ENCODE measurements at regions not wholly inside any gene's neighbourhood (a gene's known extent, or its start where the extent isn't known, plus 50 kb on each side); places are given as distances from the start of the nearest gene placed in this dataset.

- H3K36me3 ChIP-seq (replicated peaks in 1 of 2; ENCODE audit: control insufficient read depth in 1 of 2, insufficient read depth in 2 of 2, low read length in 2 of 2): no peaks in the 10 kb centered on the region
- no peaks in the 10 kb centered on the region for H3K4me1 Mint-ChIP-seq
- no peak overlapping the region for H3K27ac Mint-ChIP-seq
- H3K4me3 Mint-ChIP-seq: no peak overlapping the region
- H3K36me3 Mint-ChIP-seq: no peaks in the 10 kb centered on the region
- H3K27me3 ChIP-seq (ENCODE audit: control insufficient read depth in 2 of 2, insufficient read depth in 2 of 2, low read length in 2 of 2): no peaks in the 10 kb centered on the region
- no peaks in the 10 kb centered on the region for H3K27me3 Mint-ChIP-seq (ENCODE audit: low read depth in 3 of 3)
- H3K4me1 ChIP-seq (ENCODE audit: control insufficient read depth in 1 of 2, insufficient read depth in 2 of 2, low read length in 2 of 2): no peaks in the 10 kb centered on the region
- no peaks in the 10 kb centered on the region for H4K20me1 ChIP-seq (ENCODE audit: insufficient read depth, low read length)
- H3K9ac ChIP-seq (ENCODE audit: insufficient read depth, low read length, poor library complexity, severe bottlenecking): no peak overlapping the region
- H3K79me2 ChIP-seq (ENCODE audit: insufficient read depth, low read length): no peaks in the 10 kb centered on the region
- DNase-seq: no peak
- intact Hi-C loops (cut with micrococcal nuclease): no loop called here
- TF ChIP-seq, protein P1, sequence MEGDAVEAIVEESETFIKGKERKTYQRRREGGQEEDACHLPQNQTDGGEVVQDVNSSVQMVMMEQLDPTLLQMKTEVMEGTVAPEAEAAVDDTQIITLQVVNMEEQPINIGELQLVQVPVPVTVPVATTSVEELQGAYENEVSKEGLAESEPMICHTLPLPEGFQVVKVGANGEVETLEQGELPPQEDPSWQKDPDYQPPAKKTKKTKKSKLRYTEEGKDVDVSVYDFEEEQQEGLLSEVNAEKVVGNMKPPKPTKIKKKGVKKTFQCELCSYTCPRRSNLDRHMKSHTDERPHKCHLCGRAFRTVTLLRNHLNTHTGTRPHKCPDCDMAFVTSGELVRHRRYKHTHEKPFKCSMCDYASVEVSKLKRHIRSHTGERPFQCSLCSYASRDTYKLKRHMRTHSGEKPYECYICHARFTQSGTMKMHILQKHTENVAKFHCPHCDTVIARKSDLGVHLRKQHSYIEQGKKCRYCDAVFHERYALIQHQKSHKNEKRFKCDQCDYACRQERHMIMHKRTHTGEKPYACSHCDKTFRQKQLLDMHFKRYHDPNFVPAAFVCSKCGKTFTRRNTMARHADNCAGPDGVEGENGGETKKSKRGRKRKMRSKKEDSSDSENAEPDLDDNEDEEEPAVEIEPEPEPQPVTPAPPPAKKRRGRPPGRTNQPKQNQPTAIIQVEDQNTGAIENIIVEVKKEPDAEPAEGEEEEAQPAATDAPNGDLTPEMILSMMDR (IDR thresholded peaks at IDR 0.05): no peak
- no peak overlapping the region for H3K4me2 ChIP-seq (replicated peaks; ENCODE audit: extremely low read depth, low read length, poor library complexity, severe bottlenecking)
- no peak overlapping the region for H2AFZ ChIP-seq (ENCODE audit: insufficient read depth, low read depth, low read length, poor library complexity, severe bottlenecking)
- H3K9me3 ChIP-seq (replicated peaks in 1 of 2; ENCODE audit: control insufficient read depth in 1 of 2, insufficient read depth in 1 of 2, low read length in 2 of 2): peaks cover 11 to 18% of the 10 kb centered on the region in 2 donors
- peaks cover 0 to 15% (median 7%) of the 10 kb centered on the region in 7 donors for H3K9me3 Mint-ChIP-seq
- no peak overlapping the region for H3K4me3 ChIP-seq (replicated peaks in 1 of 3; ENCODE audit: low read depth in 2 of 3, low read length in 3 of 3)
- H3K27ac ChIP-seq (ENCODE audit: low read depth in 1 of 2, low read length in 2 of 2): no peak overlapping the region
These were observed 1979.7 kb upstream of the RAG2 start for GRCh38 chr11:38577769-38578168.

GRCh38 chr11:38562562-38562961 is 1964.5 kb upstream of the RAG2 start:
- Mint-ChIP-seq H3K9me3 (peaks cover 0 to 6% (median 2%) of the 10 kb centered on the region in 7 donors), H3K27ac (no peak overlapping the region), H3K4me3 (no peak overlapping the region), H3K36me3 (no peaks in the 10 kb centered on the region), H3K27me3 (ENCODE audit: low read depth in 3 of 3) (no peaks in the 10 kb centered on the region), H3K4me1 (no peaks in the 10 kb centered on the region)
- Histone ChIP-seq H4K20me1 (ENCODE audit: insufficient read depth, low read length) (no peaks in the 10 kb centered on the region), H3K4me2 (replicated peaks; ENCODE audit: extremely low read depth, low read length, poor library complexity, severe bottlenecking) (no peak overlapping the region), H3K27me3 (ENCODE audit: control insufficient read depth in 2 of 2, insufficient read depth in 2 of 2, low read length in 2 of 2) (no peaks in the 10 kb centered on the region), H3K4me3 (replicated peaks in 1 of 3; ENCODE audit: low read depth in 2 of 3, low read length in 3 of 3) (no peak overlapping the region), H3K9ac (ENCODE audit: insufficient read depth, low read length, poor library complexity, severe bottlenecking) (no peak overlapping the region), H3K79me2 (ENCODE audit: insufficient read depth, low read length) (no peaks in the 10 kb centered on the region), H3K4me1 (ENCODE audit: control insufficient read depth in 1 of 2, insufficient read depth in 2 of 2, low read length in 2 of 2) (no peaks in the 10 kb centered on the region), H3K36me3 (replicated peaks in 1 of 2; ENCODE audit: control insufficient read depth in 1 of 2, insufficient read depth in 2 of 2, low read length in 2 of 2) (no peaks in the 10 kb centered on the region), H3K9me3 (replicated peaks in 1 of 2; ENCODE audit: control insufficient read depth in 1 of 2, insufficient read depth in 1 of 2, low read length in 2 of 2) (peaks cover 0 to 4% of the 10 kb centered on the region in 2 donors), H2AFZ (ENCODE audit: insufficient read depth, low read depth, low read length, poor library complexity, severe bottlenecking) (no peak overlapping the region), H3K27ac (ENCODE audit: low read depth in 1 of 2, low read length in 2 of 2) (no peak overlapping the region)
- intact Hi-C loops (cut with micrococcal nuclease): no loop called here
- WGBS (ENCODE audit: insufficient coverage): 100% methylated on average over 1 of the region's 3 CpGs
- TF ChIP-seq, protein P1 (IDR thresholded peaks at IDR 0.05): no peak
- no peak for DNase-seq
